ENCODE measurements at regions not wholly inside any gene's neighbourhood (a gene's known extent, or its start where the extent isn't known, plus 50 kb on each side); places are given as distances from the start of the nearest gene placed in this dataset.

DNA sequence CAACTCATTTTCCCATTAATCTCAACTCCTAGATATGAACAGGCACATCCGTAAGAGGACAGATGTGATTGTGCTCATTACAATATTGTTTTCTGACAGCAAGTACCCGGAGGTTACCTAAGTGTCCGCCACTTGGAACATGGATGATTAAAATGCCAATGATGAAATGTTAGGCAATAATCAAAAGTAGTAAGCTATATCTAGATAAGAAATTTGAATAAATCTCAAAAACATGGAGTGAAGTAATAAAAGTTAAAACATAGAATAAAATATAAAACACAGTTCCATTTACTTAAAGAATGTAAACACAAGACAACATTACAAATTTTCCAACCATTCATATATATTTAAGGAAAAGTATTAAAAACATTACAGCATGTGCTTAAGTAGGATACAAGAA, 59.2 kb upstream of the LY86 start:
- no peak for DNase-seq (ENCODE audit: low spot score)
- TF ChIP-seq, protein P1, sequence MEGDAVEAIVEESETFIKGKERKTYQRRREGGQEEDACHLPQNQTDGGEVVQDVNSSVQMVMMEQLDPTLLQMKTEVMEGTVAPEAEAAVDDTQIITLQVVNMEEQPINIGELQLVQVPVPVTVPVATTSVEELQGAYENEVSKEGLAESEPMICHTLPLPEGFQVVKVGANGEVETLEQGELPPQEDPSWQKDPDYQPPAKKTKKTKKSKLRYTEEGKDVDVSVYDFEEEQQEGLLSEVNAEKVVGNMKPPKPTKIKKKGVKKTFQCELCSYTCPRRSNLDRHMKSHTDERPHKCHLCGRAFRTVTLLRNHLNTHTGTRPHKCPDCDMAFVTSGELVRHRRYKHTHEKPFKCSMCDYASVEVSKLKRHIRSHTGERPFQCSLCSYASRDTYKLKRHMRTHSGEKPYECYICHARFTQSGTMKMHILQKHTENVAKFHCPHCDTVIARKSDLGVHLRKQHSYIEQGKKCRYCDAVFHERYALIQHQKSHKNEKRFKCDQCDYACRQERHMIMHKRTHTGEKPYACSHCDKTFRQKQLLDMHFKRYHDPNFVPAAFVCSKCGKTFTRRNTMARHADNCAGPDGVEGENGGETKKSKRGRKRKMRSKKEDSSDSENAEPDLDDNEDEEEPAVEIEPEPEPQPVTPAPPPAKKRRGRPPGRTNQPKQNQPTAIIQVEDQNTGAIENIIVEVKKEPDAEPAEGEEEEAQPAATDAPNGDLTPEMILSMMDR (IDR thresholded peaks at IDR 0.05; ENCODE audit: unreplicated experiment), result no peak
- Mint-ChIP-seq H3K27ac (ENCODE audit: unreplicated experiment) (no peak overlapping the region), H3K36me3 (ENCODE audit: low read depth, unreplicated experiment) (no peaks in the 10 kb centered on the region), H3K4me1 (ENCODE audit: unreplicated experiment) (no peaks in the 10 kb centered on the region), H3K27me3 (ENCODE audit: unreplicated experiment) (no peaks in the 10 kb centered on the region), H3K9me3 (ENCODE audit: unreplicated experiment) (no peaks in the 10 kb centered on the region), H3K4me3 (ENCODE audit: unreplicated experiment) (no peak overlapping the region)

GRCh38 chr6:6533176-6533575, 55.3 kb upstream of the LY86 start:
- DNase-seq (ENCODE audit: low spot score), result no peak
- Mint-ChIP-seq H3K4me3 (ENCODE audit: unreplicated experiment) (no peak overlapping the region), H3K27ac (ENCODE audit: unreplicated experiment) (no peak overlapping the region), H3K9me3 (ENCODE audit: unreplicated experiment) (no peaks in the 10 kb centered on the region), H3K4me1 (ENCODE audit: unreplicated experiment) (peaks cover under 1% of the 10 kb centered on the region), H3K36me3 (ENCODE audit: low read depth, unreplicated experiment) (no peaks in the 10 kb centered on the region), H3K27me3 (ENCODE audit: unreplicated experiment) (no peaks in the 10 kb centered on the region)
- TF ChIP-seq, protein P1 (IDR thresholded peaks at IDR 0.05; ENCODE audit: unreplicated experiment), result no peak

- no peaks in the 10 kb centered on the region for H3K36me3 Mint-ChIP-seq (ENCODE audit: low read depth, unreplicated experiment)
- no peak overlapping the region for H3K27ac Mint-ChIP-seq (ENCODE audit: unreplicated experiment)
- no peaks in the 10 kb centered on the region for H3K9me3 Mint-ChIP-seq (ENCODE audit: unreplicated experiment)
- TF ChIP-seq, protein P1 (IDR thresholded peaks at IDR 0.05; ENCODE audit: unreplicated experiment), result no peak
- no peaks in the 10 kb centered on the region for H3K27me3 Mint-ChIP-seq (ENCODE audit: unreplicated experiment)
- DNase-seq (ENCODE audit: low spot score), result no peak
- no peak overlapping the region for H3K4me3 Mint-ChIP-seq (ENCODE audit: unreplicated experiment)
- peaks cover 10% of the 10 kb centered on the region for H3K4me1 Mint-ChIP-seq (ENCODE audit: unreplicated experiment)
Observed at GRCh38 chr6:6534399-6534798, 54.1 kb upstream of the LY86 start.

DNA sequence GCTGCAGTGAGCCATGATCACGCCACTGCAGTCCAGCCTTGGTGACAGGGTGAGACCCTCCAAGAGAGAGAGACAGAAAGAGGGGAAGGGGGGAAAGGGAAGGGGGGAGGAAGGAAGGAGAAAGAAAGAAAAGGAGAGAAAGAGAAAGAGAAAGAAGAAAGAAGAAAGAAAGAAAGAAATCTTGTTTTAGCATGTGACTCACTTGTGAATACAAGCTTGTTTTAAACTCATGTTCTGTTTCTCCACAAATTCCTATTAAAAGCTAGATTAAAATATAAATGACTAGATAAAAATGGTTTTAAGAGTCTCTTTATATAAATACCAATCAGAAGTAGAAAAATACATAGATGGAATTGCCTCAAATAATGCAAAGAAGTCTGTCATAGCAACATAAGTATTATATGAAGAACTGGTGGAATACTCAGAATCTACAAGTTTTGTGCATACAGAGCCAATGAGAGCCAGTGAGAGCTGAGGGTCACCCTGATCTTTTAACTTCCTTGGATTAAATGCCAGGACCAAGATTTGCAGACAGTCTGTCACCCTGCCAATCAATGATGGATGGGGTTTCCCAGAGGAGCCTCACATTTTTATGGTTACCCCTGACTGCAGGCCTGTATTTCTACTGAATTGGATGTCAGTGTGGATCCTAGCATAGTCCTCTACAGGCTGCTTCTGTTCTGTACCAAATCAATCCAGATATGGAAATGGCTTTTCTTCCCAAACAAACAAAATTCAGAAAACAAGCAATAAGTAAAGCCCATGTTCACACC, 50.8 kb upstream of the LY86 start:
- Mint-ChIP-seq H3K36me3 (ENCODE audit: low read depth, unreplicated experiment) (no peaks in the 10 kb centered on the region), H3K27ac (ENCODE audit: unreplicated experiment) (no peak overlapping the region), H3K27me3 (ENCODE audit: unreplicated experiment) (peaks cover 2% of the 10 kb centered on the region), H3K4me1 (ENCODE audit: unreplicated experiment) (peaks cover 10% of the 10 kb centered on the region), H3K4me3 (ENCODE audit: unreplicated experiment) (no peak overlapping the region), H3K9me3 (ENCODE audit: unreplicated experiment) (no peaks in the 10 kb centered on the region)
- TF ChIP-seq, protein P1 (IDR thresholded peaks at IDR 0.05; ENCODE audit: unreplicated experiment), result no peak
- DNase-seq (ENCODE audit: low spot score), result no peak

GRCh38 chr6:6538261-6538660, 50.3 kb upstream of the LY86 start:
- H3K27ac Mint-ChIP-seq (ENCODE audit: unreplicated experiment), result no peak overlapping the region
- peaks cover 4% of the 10 kb centered on the region for H3K27me3 Mint-ChIP-seq (ENCODE audit: unreplicated experiment)
- H3K36me3 Mint-ChIP-seq (ENCODE audit: low read depth, unreplicated experiment), result no peaks in the 10 kb centered on the region
- no peak for DNase-seq (ENCODE audit: low spot score)
- no peak overlapping the region for H3K4me3 Mint-ChIP-seq (ENCODE audit: unreplicated experiment)
- TF ChIP-seq, protein P1 (IDR thresholded peaks at IDR 0.05; ENCODE audit: unreplicated experiment), result no peak
- H3K4me1 Mint-ChIP-seq (ENCODE audit: unreplicated experiment), result peaks cover 10% of the 10 kb centered on the region
- H3K9me3 Mint-ChIP-seq (ENCODE audit: unreplicated experiment), result no peaks in the 10 kb centered on the region

Measured in endothelial cell (in vitro differentiated cells).